Myocyte (in vitro differentiated cells): ENCODE measurements at regions not wholly inside any gene's neighbourhood (a gene's known extent, or its start where the extent isn't known, plus 50 kb on each side); places are given as distances from the start of the nearest gene placed in this dataset.

Experiments used
- DNase-seq: peaks from one replicate; pipeline ENCODE4 v3.0.0-alpha.2; 2012; ENCODE audit warnings: low read depth

DNA sequence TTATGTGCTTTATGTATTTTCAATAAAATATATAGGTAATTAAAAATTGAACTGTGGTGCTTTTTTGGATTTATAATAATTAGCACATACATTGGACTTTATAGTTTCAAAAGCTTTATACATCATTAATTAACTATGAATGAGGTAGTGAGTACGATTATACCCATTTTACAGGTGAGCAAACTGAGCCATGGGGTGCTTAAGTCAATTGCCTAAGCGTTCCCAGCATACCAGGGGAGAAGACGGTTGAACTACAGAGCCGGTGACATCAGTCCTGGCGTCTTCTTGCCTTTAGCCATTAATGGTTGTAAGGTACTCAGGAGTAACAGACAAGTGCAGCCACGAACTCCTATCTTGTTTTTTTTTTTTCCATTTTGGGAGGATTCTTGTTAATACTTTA lies 172.8 kb downstream of the GATA3 start:
- no peak for DNase-seq

- DNase-seq: no peak
Measured at GRCh38 chr10:8229153-8229552, 174.7 kb downstream of the GATA3 start.

DNA sequence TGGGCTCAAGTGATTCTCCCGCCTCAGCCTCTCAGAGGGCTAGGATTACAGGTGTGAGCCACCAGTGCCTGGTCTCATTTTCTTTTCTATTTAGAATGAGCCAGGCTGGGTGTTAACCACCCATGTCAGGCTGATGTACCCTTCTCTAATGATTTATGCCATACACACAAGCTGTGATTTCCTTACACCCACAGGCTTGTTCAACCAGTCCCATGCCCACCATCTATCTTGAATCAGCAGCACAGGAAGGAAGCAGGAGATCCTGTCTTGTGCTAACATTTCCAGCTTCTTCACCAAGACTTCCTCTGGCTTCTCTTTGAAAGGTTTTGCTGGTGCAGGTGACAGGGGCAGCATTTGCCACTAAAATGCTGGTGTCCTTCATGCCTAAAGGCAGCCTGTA lies 176.4 kb downstream of the GATA3 start:
- DNase-seq: no peak

- DNase-seq: no peak
Measured at GRCh38 chr10:8233049-8233448, 178.6 kb downstream of the GATA3 start.

GRCh38 chr10:8233832-8234259 lies 179.4 kb downstream of the GATA3 start:
- DNase-seq: no peak

GRCh38 chr10:8235253-8236027 lies 181.0 kb downstream of the GATA3 start:
- DNase-seq: no peak

DNA sequence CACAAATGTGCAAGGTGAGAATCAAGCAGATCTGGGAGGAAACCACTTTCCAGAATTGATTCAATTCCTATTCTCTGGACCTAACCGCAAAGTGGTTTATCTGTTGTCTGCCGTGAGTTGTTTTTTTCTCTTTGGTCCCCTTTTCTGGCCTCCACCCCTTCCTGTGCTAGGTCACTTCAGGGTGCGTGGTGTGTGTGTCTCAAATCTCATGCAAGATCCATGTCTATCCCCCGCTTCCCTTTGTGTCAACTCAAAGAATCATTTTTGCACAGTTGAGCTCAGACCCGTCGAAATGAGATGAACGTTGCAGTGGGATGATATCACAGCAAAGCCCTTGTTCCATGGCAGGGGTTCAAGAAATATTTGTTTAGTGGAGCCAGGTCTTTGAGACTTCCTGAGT lies 184.5 kb downstream of the GATA3 start:
- no peak for DNase-seq

GRCh38 chr10:8240861-8241260 lies 186.4 kb downstream of the GATA3 start:
- no peak for DNase-seq

DNA sequence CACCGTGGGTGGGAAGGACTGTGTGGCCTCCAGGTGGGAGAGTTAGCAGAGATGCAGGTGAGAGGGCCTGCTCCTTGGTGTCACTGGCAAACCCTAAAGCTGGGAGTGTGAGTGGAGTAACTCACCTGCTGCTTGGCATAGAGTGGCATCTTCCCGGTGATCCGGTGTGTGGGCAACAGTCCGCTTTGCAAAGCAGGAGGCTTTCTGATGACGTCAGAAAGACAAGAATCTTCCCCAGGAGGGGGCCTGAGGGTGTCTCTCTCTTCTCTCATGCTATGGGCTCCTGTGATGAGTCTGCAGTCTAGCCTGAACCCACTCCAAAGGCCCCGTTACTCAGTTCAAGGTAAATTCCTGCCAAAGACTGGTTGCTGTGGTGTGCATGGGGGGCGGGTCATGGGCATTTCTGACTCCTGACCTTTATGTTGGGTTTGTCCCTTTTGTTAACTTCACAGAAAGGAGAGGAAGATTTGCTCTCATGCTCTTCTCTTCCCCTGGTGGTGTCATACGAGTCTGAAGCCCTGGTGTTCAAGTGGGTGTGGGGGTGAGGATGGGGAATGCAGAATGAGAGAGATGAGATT lies 187.9 kb downstream of the GATA3 start:
- DNase-seq: no peak

DNA sequence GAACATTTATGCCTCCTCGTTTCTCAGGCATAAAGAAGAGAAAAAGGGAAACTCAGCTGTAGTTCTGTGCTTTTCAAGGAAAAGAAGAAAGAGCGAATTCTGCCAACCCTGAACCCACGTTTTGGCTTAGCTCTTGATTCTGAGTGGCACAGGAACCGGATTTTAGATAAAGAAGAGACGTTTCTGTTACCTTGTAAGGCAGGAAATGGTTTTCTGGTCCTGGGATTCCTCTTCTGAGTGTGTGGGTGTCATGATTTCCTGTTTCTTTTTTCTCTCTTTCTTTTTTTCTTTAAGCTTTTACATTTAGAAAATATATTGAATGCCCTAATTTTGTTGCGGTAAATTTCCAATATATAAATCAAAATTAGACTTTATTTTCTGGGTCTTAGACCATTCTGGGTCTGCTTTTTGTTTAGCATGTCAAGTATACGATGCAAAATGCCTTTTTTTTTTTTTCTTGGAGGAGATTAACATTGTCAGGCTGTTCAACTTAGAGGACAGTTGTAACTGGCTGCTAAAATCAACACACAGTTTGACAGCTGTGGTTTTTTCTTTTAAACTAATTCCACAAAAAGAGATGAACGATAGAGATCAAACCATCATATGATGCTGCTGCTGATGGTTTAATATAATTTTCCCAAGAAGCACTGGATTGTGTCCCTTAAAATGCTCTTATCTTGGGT lies 190.8 kb downstream of the GATA3 start:
- no peak for DNase-seq

GRCh38 chr10:8245814-8246142 lies 191.3 kb downstream of the GATA3 start:
- DNase-seq: no peak

DNA sequence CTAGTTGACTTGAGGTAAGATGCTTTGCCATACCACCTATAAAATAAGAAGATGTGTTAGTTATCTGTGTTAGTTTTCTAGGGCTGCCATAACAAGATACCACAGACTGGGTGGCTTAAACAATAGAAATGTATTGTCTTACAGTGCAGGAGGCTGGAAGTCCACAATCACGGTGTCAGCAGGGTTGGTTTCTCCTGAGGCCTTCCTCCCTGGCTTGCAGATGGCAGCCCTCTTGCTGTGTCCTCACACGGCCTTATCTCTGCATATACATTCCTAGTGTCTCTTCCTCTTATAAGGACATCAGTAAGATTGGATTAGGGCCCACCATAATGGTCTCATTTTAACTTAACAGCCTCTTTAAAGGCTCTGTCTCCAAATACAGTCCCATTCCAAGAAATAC lies 192.1 kb downstream of the GATA3 start:
- no peak for DNase-seq

- no peak for DNase-seq
Measured at GRCh38 chr10:8247191-8247590, 192.7 kb downstream of the GATA3 start.

DNA sequence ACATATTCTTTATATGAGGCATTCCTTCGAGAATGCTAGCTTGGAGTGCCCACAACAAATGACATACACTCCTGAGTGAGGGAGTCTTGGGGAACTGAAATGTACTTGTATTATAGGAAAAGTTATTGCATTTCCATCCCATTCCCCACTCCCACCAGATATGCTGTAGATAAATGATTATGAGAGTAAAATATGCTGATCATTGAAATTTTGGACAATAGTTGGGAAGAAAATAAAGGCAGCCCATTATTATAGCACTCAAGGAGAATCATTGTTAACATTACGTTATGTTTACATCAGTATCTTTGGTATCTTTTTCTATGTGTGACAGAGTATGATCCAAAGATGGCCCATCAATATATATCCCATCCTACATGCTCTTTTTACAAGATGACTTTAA lies 194.4 kb downstream of the GATA3 start:
- no peak for DNase-seq

GRCh38 chr10:8254350-8254749 lies 199.9 kb downstream of the GATA3 start:
- DNase-seq: no peak

DNA sequence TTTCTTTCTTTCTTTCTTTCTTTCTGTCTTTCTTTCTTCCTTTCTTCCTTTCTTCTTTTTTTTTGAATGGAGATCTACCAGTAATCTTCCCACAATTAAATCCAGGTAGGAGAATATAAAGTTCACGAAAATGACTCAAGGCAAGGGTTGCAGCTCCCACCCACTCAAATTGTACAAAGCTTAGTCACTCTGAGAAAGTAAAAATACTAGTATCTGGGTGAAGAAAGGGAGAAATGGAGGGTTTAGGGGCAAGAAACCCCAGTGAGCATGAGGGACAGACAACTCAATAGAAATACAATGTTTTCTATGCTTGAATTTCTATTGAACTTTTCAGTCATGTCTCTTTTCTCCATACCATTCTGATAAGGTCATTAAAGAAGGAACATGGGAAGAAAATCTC lies 200.8 kb downstream of the GATA3 start:
- no peak for DNase-seq

GRCh38 chr10:8260645-8261044 lies 206.2 kb downstream of the GATA3 start:
- no peak for DNase-seq

DNA sequence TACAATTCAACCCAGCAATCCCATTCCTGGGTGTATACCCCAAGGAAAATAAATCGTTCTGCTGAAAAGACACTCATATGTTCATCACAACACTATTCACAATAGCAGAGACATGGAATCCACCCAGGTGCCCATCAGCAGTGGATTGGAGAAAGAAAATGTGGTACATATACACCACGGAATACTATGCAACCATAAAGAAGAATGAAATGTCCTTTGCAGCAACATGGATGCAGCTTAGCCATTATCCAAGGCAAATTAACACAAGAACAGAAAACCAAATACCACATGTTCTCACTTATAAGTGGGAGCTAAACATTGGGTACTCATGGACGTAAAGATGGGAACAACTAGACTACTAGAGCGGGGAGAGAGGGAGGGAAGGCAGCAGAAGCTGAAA lies 207.8 kb downstream of the GATA3 start:
- DNase-seq: no peak

GRCh38 chr10:8269976-8270375 lies 215.5 kb downstream of the GATA3 start:
- no peak for DNase-seq

- DNase-seq: no peak
Measured at GRCh38 chr10:8272794-8273425, 218.4 kb downstream of the GATA3 start.

DNA sequence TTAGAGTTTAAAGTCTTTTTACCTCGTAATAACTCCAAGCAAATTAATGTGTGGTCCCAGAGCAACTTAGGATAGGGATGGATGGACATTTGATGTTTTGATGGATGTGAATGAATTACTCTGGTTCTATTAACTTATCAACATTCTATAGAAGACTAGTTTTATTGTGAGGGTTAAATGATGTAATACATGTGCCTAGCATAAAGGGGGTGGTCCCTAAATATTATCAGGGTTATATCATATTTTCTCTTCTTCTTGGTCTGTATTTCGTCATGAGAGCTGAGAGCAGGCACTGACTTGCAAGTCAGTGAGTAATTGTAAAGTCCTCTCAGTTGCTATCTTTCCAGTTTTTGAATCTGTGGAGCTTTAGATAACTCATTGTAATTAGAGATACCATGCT lies 219.3 kb downstream of the GATA3 start:
- no peak for DNase-seq

DNA sequence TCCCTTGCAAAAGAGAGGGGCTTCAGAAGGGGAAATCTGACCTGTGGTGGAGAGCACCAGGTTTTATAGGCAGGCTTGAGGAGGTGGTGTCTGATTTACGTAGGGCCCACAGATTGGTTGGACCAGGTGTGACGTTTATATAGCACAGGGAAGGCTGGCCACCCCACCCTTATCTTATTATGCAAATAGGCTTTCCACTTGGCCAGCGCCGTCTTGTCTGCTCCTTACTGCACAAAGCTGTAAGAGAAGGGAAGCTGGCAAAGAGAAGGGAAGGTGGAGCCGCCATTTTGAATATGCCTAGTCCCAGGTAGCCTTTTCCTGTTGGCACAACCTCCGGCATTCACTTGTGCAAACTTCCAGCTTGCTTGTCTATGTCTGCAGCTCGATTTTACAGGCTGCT lies 221.4 kb downstream of the GATA3 start:
- DNase-seq: no peak
